HepG2 (cell line): ENCODE measurements at regions not wholly inside any gene's neighbourhood (a gene's known extent, or its start where the extent isn't known, plus 50 kb on each side); places are given as distances from the start of the nearest gene placed in this dataset.

Experiments
- ATAC-seq: fragments of 200-7000 bp; cut with Tn5 transposase; 3 replicates; pipeline ENCODE4 v1.9.1; 2020; ENCODE audit warnings: mild to moderate bottlenecking, moderate library complexity
- BruUV-seq: library from RNA; stranded (reverse); fragments of 400-500 nt; replicated peaks from 2 replicates; lab custom pipeline; 2021; lab: Mats Ljungman, UMichigan
- CTCF ChIA-PET: fragments of 300-600 bp; formaldehyde crosslinking; extraction: SDS; loops from one replicate; lab custom pipeline; 2021; ENCODE audit warnings: low total read pairs, inconsistent platforms, low intra/inter-chr PET ratio; lab: Yijun Ruan, JAX
- POLR2A ChIA-PET: fragments of 350-600 bp; sonication (Branson Sonifier 250); formaldehyde crosslinking; loops from one replicate; lab custom pipeline; 2020; ENCODE audit warnings: antibody characterized with exemption, inconsistent platforms; lab: Yijun Ruan, JAX
- DNase-seq: peaks from one replicate; pipeline ENCODE4 v3.0.0-alpha.2; 2015; ENCODE audit warnings: low spot score
- FAIRE-seq: peaks from 3 replicates; lab custom pipeline; 2011; peaks lifted over from hg19 to GRCh38; lab: Jason Lieb, UNC
- H2AFZ ChIP-seq: one replicate; pipeline ENCODE4 v1.6.1; 2011; ENCODE audit warnings: low read length, inconsistent platforms
- H3K27ac ChIP-seq: fragments of 300-600 bp; 3 replicates; pipeline ENCODE4 v1.8.0; 2011; ENCODE audit warnings: mixed run types, mild to moderate bottlenecking, mixed read lengths, low read length, inconsistent platforms; ENCODE audit not compliant: insufficient read depth; ENCODE audit errors: extremely low read length
- H3K27me3 ChIP-seq, 2 experiments: fragments of 200-600 bp in 1 of 2; 2 replicates in 1 of 2; 3 replicates in 1 of 2; pipeline versions ENCODE4 v1.6.0 to v1.8.0; 2011; ENCODE audit warnings: low read length in 2 of 2, mild to moderate bottlenecking in 2 of 2, moderate library complexity in 2 of 2, inconsistent platforms in 1 of 2; ENCODE audit not compliant: insufficient read depth in 2 of 2, control insufficient read depth in 1 of 2
- H3K36me3 ChIP-seq, 2 experiments: fragments of 200-600 bp in 1 of 2; replicated peaks in 1 of 2; 2 replicates in 1 of 2; 3 replicates in 1 of 2; pipeline versions ENCODE4 v1.5.1 to v1.8.0; 2011; ENCODE audit warnings: low read length in 2 of 2, inconsistent platforms in 1 of 2; ENCODE audit not compliant: insufficient read depth in 2 of 2, control insufficient read depth in 1 of 2
- H3K4me1 ChIP-seq: 2 replicates; pipeline ENCODE4 v1.5.1; 2012; ENCODE audit warnings: low read length, inconsistent platforms; ENCODE audit not compliant: insufficient read depth
- H3K4me2 ChIP-seq: 2 replicates; pipeline ENCODE4 v1.6.0; 2011; ENCODE audit warnings: low read depth, low read length, inconsistent platforms
- H3K4me3 ChIP-seq, 3 experiments: fragments of 200-600 bp in 1 of 3; sonication (generic), shearing (Covaris generic) in 1 of 3; replicated peaks in 1 of 3; 2 replicates each; pipeline ENCODE4 v1.5.1; 2011 to 2016; ENCODE audit warnings: low read length in 3 of 3, inconsistent platforms in 2 of 3, low read depth in 2 of 3, mild to moderate bottlenecking in 2 of 3, control low read depth in 1 of 3, mixed read lengths in 1 of 3; ENCODE audit not compliant: insufficient read depth in 1 of 3
- H3K79me2 ChIP-seq: one replicate; pipeline ENCODE4 v1.6.1; 2011; ENCODE audit warnings: low read length, inconsistent platforms; ENCODE audit not compliant: insufficient read depth
- H3K9ac ChIP-seq: 2 replicates; pipeline ENCODE4 v1.6.0; 2011; ENCODE audit warnings: mild to moderate bottlenecking, low read depth, low read length, inconsistent platforms; ENCODE audit not compliant: insufficient read depth
- H3K9me3 ChIP-seq: 2 replicates; pipeline ENCODE4 v1.5.1; 2012; ENCODE audit warnings: mild to moderate bottlenecking, low read length
- H4K20me1 ChIP-seq: 2 replicates; pipeline ENCODE4 v1.6.0; 2011; ENCODE audit warnings: inconsistent platforms, mild to moderate bottlenecking, low read length, moderate library complexity; ENCODE audit not compliant: insufficient read depth
- ISL2 ChIP-seq: sonication (generic); formaldehyde crosslinking; IDR thresholded peaks from 2 replicates; pipeline ENCODE4 v1.5.0; 2020; ENCODE audit warnings: missing genetic modification reagents
- JARID2 ChIP-seq: sonication (generic); formaldehyde crosslinking; IDR thresholded peaks from 2 replicates; pipeline ENCODE4 v1.8.1; 2023; ENCODE audit warnings: missing genetic modification reagents, inconsistent platforms; ENCODE audit not compliant: insufficient replicate concordance
- KDM3A ChIP-seq: IDR thresholded peaks from 2 replicates; pipeline ENCODE4 v1.6.1; 2018; ENCODE audit warnings: low read depth, missing compliant biosample characterization
- MIER2 ChIP-seq: IDR thresholded peaks from 2 replicates; pipeline ENCODE4 v1.6.1; 2016; ENCODE audit warnings: missing biosample characterization, missing genetic modification reagents
- POLR2AphosphoS2 ChIP-seq: IDR thresholded peaks from 2 replicates; pipeline ENCODE4 v1.6.1; 2011; ENCODE audit warnings: low read depth, low read length, improper control_type of control experiment
- RBAK ChIP-seq: sonication (generic); formaldehyde crosslinking; IDR thresholded peaks from 2 replicates; pipeline ENCODE4 v1.5.1; 2020; ENCODE audit warnings: mild to moderate bottlenecking, missing genetic modification reagents
- SIX4 ChIP-seq: sonication (generic); formaldehyde crosslinking; IDR thresholded peaks from 2 replicates; pipeline ENCODE4 v1.4.0; 2020; ENCODE audit warnings: missing genetic modification reagents
- YEATS4 ChIP-seq: sonication (generic); formaldehyde crosslinking; IDR thresholded peaks from 2 replicates; pipeline ENCODE4 v1.4.0; 2020; ENCODE audit warnings: missing genetic modification reagents, borderline replicate concordance
- ZBTB8A ChIP-seq: sonication (generic); formaldehyde crosslinking; IDR thresholded peaks from 2 replicates; pipeline ENCODE4 v1.4.0; 2020; ENCODE audit warnings: mild to moderate bottlenecking, low read depth, missing genetic modification reagents, borderline replicate concordance
- ZNF329 ChIP-seq: sonication (generic); formaldehyde crosslinking; IDR thresholded peaks from 2 replicates; pipeline ENCODE4 v1.9.0; 2021; ENCODE audit warnings: low read depth, mild to moderate bottlenecking, missing genetic modification reagents
- WGBS: methylation state at CpG from one replicate; pipeline ENCODE4 v1.1.6; 2017; ENCODE audit warnings: low lambda C conversion rate; 5-methylcytosine and 5-hydroxymethylcytosine counted together
- in situ Hi-C: cut with HindIII; loops from 2 replicates; pipeline ENCODE4 v1.10.0; 2017; ENCODE audit warnings: low pct_unique_long_range_greater_than_20kb; ENCODE audit not compliant: extremely low pct_ligation_motif_present
- intact Hi-C: fragments of 100-400 bp; cut with micrococcal nuclease; formaldehyde crosslinking; loops from one replicate; pipeline ENCODE4 v1.10.0; 2022; ENCODE audit not compliant: unreplicated experiment
- TF ChIP-seq, protein P1 (sequence below): sonication (generic); formaldehyde crosslinking; conservative IDR thresholded peaks from 2 replicates; pipeline ENCODE4 v1.8.0; 2022; ENCODE audit warnings: mild to moderate bottlenecking, moderate library complexity, missing genetic modification reagents
- TF ChIP-seq, protein P2 (sequence below): sonication (generic); formaldehyde crosslinking; conservative IDR thresholded peaks from 2 replicates; pipeline ENCODE4 v1.4.0; 2020; ENCODE audit warnings: missing genetic modification reagents

DNA sequence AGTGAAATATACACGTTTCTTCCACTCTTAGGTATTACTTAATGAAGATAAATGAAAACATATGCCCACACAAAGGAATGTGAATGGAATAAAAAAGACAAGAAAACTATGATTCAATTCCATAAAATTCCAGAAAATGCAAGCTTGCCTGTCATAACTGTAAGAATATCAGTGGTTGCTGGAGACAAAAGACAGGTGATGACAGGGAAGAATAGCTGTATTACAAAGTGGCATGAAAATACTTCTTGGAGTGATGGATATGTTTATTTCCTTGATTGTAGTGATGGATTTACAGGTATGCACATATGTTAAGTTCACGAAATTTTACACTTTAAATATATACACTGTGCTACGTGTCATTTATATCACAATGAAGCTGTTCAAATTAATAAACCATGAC is 553.3 kb downstream of the HTR1A start:
- no TSS peak for BruUV-seq
- no peak overlapping the region for H3K4me2 ChIP-seq
- no peaks in the 10 kb centered on the region for H3K36me3 ChIP-seq
- ChIA-PET POLR2A (no interaction called here), CTCF (no interaction called here)
- WGBS: 0% methylated on average over 3 of the region's 3 CpGs
- no peaks in the 10 kb centered on the region for H4K20me1 ChIP-seq
- no peaks in the 10 kb centered on the region for H3K4me1 ChIP-seq
- no peak overlapping the region for H3K27ac ChIP-seq
- H3K9ac ChIP-seq: no peak overlapping the region
- no peaks in the 10 kb centered on the region for H3K9me3 ChIP-seq
- TF ChIP-seq SIX4 (CRISPR knock-in tag): no peak
- TF ChIP-seq, protein P1, sequence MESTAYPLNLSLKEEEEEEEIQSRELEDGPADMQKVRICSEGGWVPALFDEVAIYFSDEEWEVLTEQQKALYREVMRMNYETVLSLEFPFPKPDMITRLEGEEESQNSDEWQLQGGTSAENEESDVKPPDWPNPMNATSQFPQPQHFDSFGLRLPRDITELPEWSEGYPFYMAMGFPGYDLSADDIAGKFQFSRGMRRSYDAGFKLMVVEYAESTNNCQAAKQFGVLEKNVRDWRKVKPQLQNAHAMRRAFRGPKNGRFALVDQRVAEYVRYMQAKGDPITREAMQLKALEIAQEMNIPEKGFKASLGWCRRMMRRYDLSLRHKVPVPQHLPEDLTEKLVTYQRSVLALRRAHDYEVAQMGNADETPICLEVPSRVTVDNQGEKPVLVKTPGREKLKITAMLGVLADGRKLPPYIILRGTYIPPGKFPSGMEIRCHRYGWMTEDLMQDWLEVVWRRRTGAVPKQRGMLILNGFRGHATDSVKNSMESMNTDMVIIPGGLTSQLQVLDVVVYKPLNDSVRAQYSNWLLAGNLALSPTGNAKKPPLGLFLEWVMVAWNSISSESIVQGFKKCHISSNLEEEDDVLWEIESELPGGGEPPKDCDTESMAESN (CRISPR knock-in tag): no peak
- no peak for TF ChIP-seq ZNF329 (CRISPR knock-in tag)
- no peak for TF ChIP-seq KDM3A (CRISPR knock-in tag)
- intact Hi-C loops (loop anchor here (10.0 kb wide), 1 partner anchor 1206 kb away; no protein-coding TSS in a partner anchor), in situ Hi-C loops (loop anchor here (10.0 kb wide), 1 partner anchor 556 kb away; the partner anchor contains the start of gene HTR1A)
- no peak for ATAC-seq
- DNase-seq: no peak
- FAIRE-seq: no peak
- H3K4me3 ChIP-seq: no peak overlapping the region
- no peaks in the 10 kb centered on the region for H3K79me2 ChIP-seq
- H2AFZ ChIP-seq: no peak overlapping the region
- H3K27me3 ChIP-seq: no peaks in the 10 kb centered on the region

DNA sequence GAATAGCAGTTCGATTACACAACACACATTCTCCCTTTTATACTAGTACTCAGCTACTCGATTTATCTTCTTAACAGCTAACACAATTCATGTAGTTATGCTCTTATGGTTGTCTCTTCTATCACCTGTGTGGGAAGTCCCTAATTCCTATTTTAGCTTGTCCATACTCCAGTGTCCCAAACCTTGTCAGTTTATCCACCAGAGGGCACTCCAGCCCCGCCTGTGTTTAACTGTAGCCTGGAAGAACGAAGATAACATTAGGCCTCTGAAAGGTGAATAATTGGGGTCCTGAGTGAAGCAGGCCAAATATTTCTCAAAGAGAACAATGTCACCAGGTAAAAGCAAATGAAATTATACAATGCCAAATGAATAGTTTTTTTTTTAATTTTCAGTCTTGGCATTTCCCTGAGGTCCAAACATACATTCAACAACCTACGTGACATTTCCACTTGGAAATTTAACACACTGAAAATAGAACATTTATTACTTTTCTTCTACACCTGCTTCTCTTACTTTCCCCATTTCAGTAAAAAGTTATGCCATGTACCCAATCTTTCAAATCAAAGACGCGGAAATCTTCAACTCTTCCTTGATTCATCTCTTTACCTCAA is 560.7 kb downstream of the HTR1A start:
- DNase-seq (peak; percentile 35), FAIRE-seq (peak; percentile 52), ATAC-seq (peak; percentile 92)
- Histone ChIP-seq H3K27me3 (no peaks in the 10 kb centered on the region), H3K79me2 (no peaks in the 10 kb centered on the region), H3K9ac (no peak overlapping the region), H3K36me3 (no peaks in the 10 kb centered on the region), H3K4me3 (no peak overlapping the region), H4K20me1 (no peaks in the 10 kb centered on the region), H3K27ac (no peak overlapping the region), H3K9me3 (no peaks in the 10 kb centered on the region), H3K4me1 (no peaks in the 10 kb centered on the region), H2AFZ (no peak overlapping the region), H3K4me2 (no peak overlapping the region)
- no TSS peak for BruUV-seq
- CTCF ChIA-PET: interaction anchor here (2.3 kb wide), 1 partner anchor 561 kb away, joined by 16 read pairs; the partner anchor contains the start of gene HTR1A
- POLR2A ChIA-PET: no interaction called here
- in situ Hi-C loops (loop anchor here (10.0 kb wide), 1 partner anchor 563 kb away; the partner anchor contains the start of gene HTR1A), intact Hi-C loops (loop anchor here (10.0 kb wide), 1 partner anchor 1213 kb away; no protein-coding TSS in a partner anchor)
- 44% methylated on average over 7 of the region's 7 CpGs for WGBS
- TF ChIP-seq, protein P2, sequence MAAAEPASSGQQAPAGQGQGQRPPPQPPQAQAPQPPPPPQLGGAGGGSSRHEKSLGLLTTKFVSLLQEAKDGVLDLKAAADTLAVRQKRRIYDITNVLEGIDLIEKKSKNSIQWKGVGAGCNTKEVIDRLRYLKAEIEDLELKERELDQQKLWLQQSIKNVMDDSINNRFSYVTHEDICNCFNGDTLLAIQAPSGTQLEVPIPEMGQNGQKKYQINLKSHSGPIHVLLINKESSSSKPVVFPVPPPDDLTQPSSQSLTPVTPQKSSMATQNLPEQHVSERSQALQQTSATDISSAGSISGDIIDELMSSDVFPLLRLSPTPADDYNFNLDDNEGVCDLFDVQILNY (CRISPR knock-in tag): no peak
- TF ChIP-seq MIER2 (CRISPR knock-in tag) (peak; percentile 75; the same call in 1 of the 2 replicates), ISL2 (CRISPR knock-in tag) (no peak), ZBTB8A (no peak), JARID2 (no peak), POLR2AphosphoS2 (no peak), RBAK (CRISPR knock-in tag) (no peak), YEATS4 (no peak)
